Caco-2 (cell line): ENCODE measurements at regions not wholly inside any gene's neighbourhood (a gene's known extent, or its start where the extent isn't known, plus 50 kb on each side); places are given as distances from the start of the nearest gene placed in this dataset.

ENCODE experiments used
- BruUV-seq: library from RNA; stranded (reverse); fragments of 400-500 nt; replicated peaks from 2 replicates; lab custom pipeline; 2021; lab: Mats Ljungman, UMichigan
- CTCF ChIA-PET: fragments of 300-600 bp; sonication (Branson Sonifier 250); formaldehyde crosslinking; loops from one replicate; lab custom pipeline; 2022; ENCODE audit warnings: antibody characterized with exemption; lab: Charles Lee
- POLR2A ChIA-PET: fragments of 300-600 bp; sonication (Branson Sonifier 250); formaldehyde crosslinking; loops from one replicate; lab custom pipeline; 2022; ENCODE audit warnings: antibody characterized with exemption; lab: Charles Lee
- DNase-seq, 2 experiments: peaks; one replicate each; pipeline versions ENCODE4 v3.0.0 to v3.0.0-alpha.2; 2020 to 2022
- H3K27me3 ChIP-seq: replicated peaks from 2 replicates; pipeline ENCODE4 v1.6.0; 2011; ENCODE audit warnings: low read length; ENCODE audit not compliant: control insufficient read depth, insufficient read depth
- H3K36me3 ChIP-seq: 2 replicates; pipeline ENCODE4 v1.5.1; 2011; ENCODE audit warnings: low read length; ENCODE audit not compliant: control insufficient read depth, insufficient read depth
- H3K4me1 ChIP-seq: fragments of 250-450 bp; sonication (Bioruptor Pico); 2 replicates; pipeline ENCODE4 v1.5.1; 2020; ENCODE audit warnings: mild to moderate bottlenecking
- H3K4me3 ChIP-seq: 2 replicates; pipeline ENCODE4 v1.5.1; 2011; ENCODE audit warnings: low read depth, mild to moderate bottlenecking, control low read depth, low read length
- H3K9me3 ChIP-seq: fragments of 250-450 bp; sonication (Bioruptor Pico); 2 replicates; pipeline ENCODE4 v1.5.1; 2020; ENCODE audit warnings: mild to moderate bottlenecking, moderate library complexity
- H3K27ac Mint-ChIP-seq: one replicate; pipeline ENCODE4 v1.8.0; 2022; ENCODE audit warnings: mixed read lengths; ENCODE audit not compliant: unreplicated experiment
- H3K27me3 Mint-ChIP-seq: one replicate; pipeline ENCODE4 v1.8.0; 2022; ENCODE audit warnings: mixed read lengths; ENCODE audit not compliant: insufficient read depth, unreplicated experiment
- H3K36me3 Mint-ChIP-seq: one replicate; pipeline ENCODE4 v1.8.0; 2022; ENCODE audit warnings: mild to moderate bottlenecking, mixed read lengths; ENCODE audit not compliant: insufficient read depth, unreplicated experiment
- H3K4me1 Mint-ChIP-seq: one replicate; pipeline ENCODE4 v1.8.0; 2022; ENCODE audit warnings: low read depth, mixed read lengths; ENCODE audit not compliant: unreplicated experiment
- H3K4me3 Mint-ChIP-seq: one replicate; pipeline ENCODE4 v1.8.0; 2022; ENCODE audit warnings: mild to moderate bottlenecking, moderate library complexity, mixed read lengths; ENCODE audit not compliant: unreplicated experiment
- H3K9me3 Mint-ChIP-seq: one replicate; pipeline ENCODE4 v1.8.0; 2022; ENCODE audit warnings: mixed read lengths; ENCODE audit not compliant: unreplicated experiment
- CTCF ChIP-seq, 2 experiments: fragments of 200-600 bp in 1 of 2; IDR thresholded peaks; 1 replicate in 1 of 2; 2 replicates in 1 of 2; pipeline versions ENCODE4 v1.5.1 to v1.8.0; 2011 to 2022; ENCODE audit warnings: antibody characterized with exemption in 1 of 2, control low read depth in 1 of 2, inconsistent platforms in 1 of 2, low read depth in 1 of 2, low read length in 1 of 2, mild to moderate bottlenecking in 1 of 2, moderate library complexity in 1 of 2; ENCODE audit not compliant: insufficient read depth in 1 of 2, severe bottlenecking in 1 of 2, unreplicated experiment in 1 of 2
- intact Hi-C: fragments of 100-400 bp; cut with micrococcal nuclease; formaldehyde crosslinking; loops from one replicate; pipeline ENCODE4 v1.10.0; 2022; ENCODE audit not compliant: unreplicated experiment

GRCh38 chr16:9251026-9251425 is 159.6 kb downstream of the HAPSTR1 start:
- DNase-seq, result no peak
- Histone ChIP-seq H3K4me3 (no peak overlapping the region), H3K27me3 (no peaks in the 10 kb centered on the region), H3K9me3 (no peaks in the 10 kb centered on the region), H3K4me1 (no peaks in the 10 kb centered on the region), H3K36me3 (no peaks in the 10 kb centered on the region)
- Mint-ChIP-seq H3K4me3 (no peak overlapping the region), H3K36me3 (no peaks in the 10 kb centered on the region), H3K27ac (no peak overlapping the region), H3K27me3 (peaks cover 11% of the 10 kb centered on the region), H3K9me3 (no peaks in the 10 kb centered on the region), H3K4me1 (no peaks in the 10 kb centered on the region)
- TF ChIP-seq CTCF (IDR thresholded peaks at IDR 0.05; ENCODE audit: insufficient read depth in 1 of 2, low read depth in 1 of 2, low read length in 1 of 2, severe bottlenecking in 1 of 2, unreplicated experiment in 1 of 2), result no peak
- CTCF ChIA-PET, result no interaction called here
- intact Hi-C loops, result no loop called here
- POLR2A ChIA-PET, result no interaction called here
- no TSS peak for BruUV-seq

- Mint-ChIP-seq H3K4me3 (no peak overlapping the region), H3K4me1 (no peaks in the 10 kb centered on the region), H3K27me3 (peaks cover 11% of the 10 kb centered on the region), H3K36me3 (no peaks in the 10 kb centered on the region), H3K27ac (no peak overlapping the region), H3K9me3 (no peaks in the 10 kb centered on the region)
- no peaks in the 10 kb centered on the region for H3K27me3 ChIP-seq
- intact Hi-C loops, result no loop called here
- no peak for DNase-seq
- BruUV-seq, result no TSS peak
- ChIA-PET CTCF (interaction anchor here (1.1 kb wide), 1 partner anchor 319 kb away, joined by 3 read pairs; no protein-coding TSS in a partner anchor), POLR2A (no interaction called here)
- H3K4me3 ChIP-seq, result no peak overlapping the region
- no peaks in the 10 kb centered on the region for H3K9me3 ChIP-seq
- no peak for TF ChIP-seq CTCF (IDR thresholded peaks at IDR 0.05; ENCODE audit: insufficient read depth in 1 of 2, low read depth in 1 of 2, low read length in 1 of 2, severe bottlenecking in 1 of 2, unreplicated experiment in 1 of 2)
- H3K4me1 ChIP-seq, result no peaks in the 10 kb centered on the region
- no peaks in the 10 kb centered on the region for H3K36me3 ChIP-seq
Measured at GRCh38 chr16:9254863-9255262, 163.4 kb downstream of the HAPSTR1 start.

GRCh38 chr16:9256196-9256595 is 164.8 kb downstream of the HAPSTR1 start:
- Histone ChIP-seq H3K4me3 (no peak overlapping the region), H3K27me3 (no peaks in the 10 kb centered on the region), H3K9me3 (no peaks in the 10 kb centered on the region), H3K4me1 (no peaks in the 10 kb centered on the region), H3K36me3 (no peaks in the 10 kb centered on the region)
- DNase-seq, result peak; percentile 46 to 56
- POLR2A ChIA-PET, result no interaction called here
- no peaks in the 10 kb centered on the region for H3K9me3 Mint-ChIP-seq
- BruUV-seq, result no TSS peak
- peaks cover 11% of the 10 kb centered on the region for H3K27me3 Mint-ChIP-seq
- no peak overlapping the region for H3K27ac Mint-ChIP-seq
- no peaks in the 10 kb centered on the region for H3K4me1 Mint-ChIP-seq
- H3K4me3 Mint-ChIP-seq, result no peak overlapping the region
- peak; percentile 52 to 59 for TF ChIP-seq CTCF (IDR thresholded peaks at IDR 0.05; ENCODE audit: insufficient read depth in 1 of 2, low read depth in 1 of 2, low read length in 1 of 2, severe bottlenecking in 1 of 2, unreplicated experiment in 1 of 2)
- no peaks in the 10 kb centered on the region for H3K36me3 Mint-ChIP-seq
- intact Hi-C loops, result no loop called here
- CTCF ChIA-PET, result interaction anchor here (0.6 to 1.1 kb wide), 2 partner anchors 11 to 320 kb away, joined by 3 read pairs; no protein-coding TSS in a partner anchor
